Lower leg skin (tissue), 4 donors: ENCODE measurements at regions not wholly inside any gene's neighbourhood (a gene's known extent, or its start where the extent isn't known, plus 50 kb on each side); places are given as distances from the start of the nearest gene placed in this dataset.

Source experiments
- DNase-seq, 2 donors: peaks; one replicate each; pipeline ENCODE4 v3.0.0-alpha.2; 2019; ENCODE audit warnings: low spot score in 2 of 2
- H3K4me3 ChIP-seq: fragments of 200-600 bp; sonication (generic); 2 replicates; pipeline ENCODE4 v1.5.1; 2017; ENCODE audit warnings: mild to moderate bottlenecking, low read depth; ENCODE audit not compliant: poor library complexity, severe bottlenecking
- POLR2A ChIP-seq, 2 donors: fragments of 450-650 bp; IDR thresholded peaks; one replicate each; pipeline ENCODE4 v1.6.1; 2016 to 2017; ENCODE audit warnings: antibody characterized with exemption in 2 of 2, mild to moderate bottlenecking in 1 of 2, moderate library complexity in 1 of 2
- WGBS, 2 donors: methylation state at CpG; one replicate each; pipeline ENCODE4 v1.1.5; 2018; 5-methylcytosine and 5-hydroxymethylcytosine counted together
- intact Hi-C: fragments of 100-400 bp; cut with DNase I; formaldehyde crosslinking; loops from one replicate; pipeline ENCODE4 v1.15.0; 2023; ENCODE audit warnings: low total_unique reads
- TF ChIP-seq, protein P1 (sequence below), 3 donors: fragments of 450-650 bp; IDR thresholded peaks; one replicate each; pipeline ENCODE4 v1.5.1; 2016; ENCODE audit warnings: antibody characterized with exemption in 3 of 3, mild to moderate bottlenecking in 3 of 3, moderate library complexity in 2 of 3

DNA sequence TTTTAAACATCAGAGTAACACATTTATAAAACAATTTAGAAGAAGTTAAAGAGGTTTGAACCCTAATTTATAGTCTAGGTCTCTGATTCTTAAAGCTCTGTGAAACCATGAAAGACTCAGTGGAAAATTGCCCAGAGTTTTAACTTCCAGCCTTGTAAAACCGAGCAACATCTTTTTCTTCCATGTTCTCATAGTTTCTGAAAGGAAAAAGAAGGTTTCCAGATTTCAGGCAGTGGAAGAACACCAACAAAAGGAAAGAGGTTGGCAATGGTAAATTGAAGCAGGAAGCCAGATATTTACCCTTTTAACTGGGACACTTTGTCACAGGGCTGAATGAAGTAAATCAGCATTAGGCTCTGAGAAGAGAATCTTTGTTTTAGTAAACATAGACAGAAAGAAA, 1999.3 kb downstream of the MAT2B start:
- intact Hi-C loops = no loop called here
- TF ChIP-seq, protein P1, sequence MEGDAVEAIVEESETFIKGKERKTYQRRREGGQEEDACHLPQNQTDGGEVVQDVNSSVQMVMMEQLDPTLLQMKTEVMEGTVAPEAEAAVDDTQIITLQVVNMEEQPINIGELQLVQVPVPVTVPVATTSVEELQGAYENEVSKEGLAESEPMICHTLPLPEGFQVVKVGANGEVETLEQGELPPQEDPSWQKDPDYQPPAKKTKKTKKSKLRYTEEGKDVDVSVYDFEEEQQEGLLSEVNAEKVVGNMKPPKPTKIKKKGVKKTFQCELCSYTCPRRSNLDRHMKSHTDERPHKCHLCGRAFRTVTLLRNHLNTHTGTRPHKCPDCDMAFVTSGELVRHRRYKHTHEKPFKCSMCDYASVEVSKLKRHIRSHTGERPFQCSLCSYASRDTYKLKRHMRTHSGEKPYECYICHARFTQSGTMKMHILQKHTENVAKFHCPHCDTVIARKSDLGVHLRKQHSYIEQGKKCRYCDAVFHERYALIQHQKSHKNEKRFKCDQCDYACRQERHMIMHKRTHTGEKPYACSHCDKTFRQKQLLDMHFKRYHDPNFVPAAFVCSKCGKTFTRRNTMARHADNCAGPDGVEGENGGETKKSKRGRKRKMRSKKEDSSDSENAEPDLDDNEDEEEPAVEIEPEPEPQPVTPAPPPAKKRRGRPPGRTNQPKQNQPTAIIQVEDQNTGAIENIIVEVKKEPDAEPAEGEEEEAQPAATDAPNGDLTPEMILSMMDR (IDR thresholded peaks at IDR 0.05) = no peak
- TF ChIP-seq POLR2A (IDR thresholded peaks at IDR 0.05) = no peak

GRCh38 chr5:165508286-165508685, 2002.9 kb downstream of the MAT2B start:
- no peak overlapping the region for H3K4me3 ChIP-seq
- WGBS, 2 donors = 85 to 93% methylated on average over 1 of the region's 1 CpG
- TF ChIP-seq, protein P1 (IDR thresholded peaks at IDR 0.05) = no peak
- TF ChIP-seq POLR2A (IDR thresholded peaks at IDR 0.05) = no peak
- intact Hi-C loops = no loop called here
- no peak for DNase-seq

More for the DNA sequence above, 1999.3 kb downstream of the MAT2B start:
- no peak overlapping the region for H3K4me3 ChIP-seq
- DNase-seq = no peak
- WGBS, 2 donors = 28 to 33% methylated on average over 1 of the region's 1 CpG

DNA sequence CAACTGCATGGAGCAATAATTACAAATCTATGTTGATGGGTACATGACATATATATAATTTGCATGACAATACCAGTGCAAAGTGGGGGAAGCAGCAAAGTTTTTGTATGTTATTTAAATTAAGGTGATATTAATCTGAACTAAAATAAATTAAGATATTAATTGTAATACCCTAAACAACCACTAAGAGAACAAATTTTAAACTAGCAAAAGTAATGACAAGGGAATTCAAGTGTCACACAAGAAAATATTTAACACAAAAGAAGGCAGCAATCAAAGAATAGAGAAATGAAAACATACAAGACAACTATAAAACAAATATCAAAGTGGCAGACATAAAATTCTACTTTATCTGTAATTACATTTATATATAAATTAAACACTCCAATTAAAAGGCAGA, 2003.4 kb downstream of the MAT2B start:
- intact Hi-C loops = no loop called here
- DNase-seq = no peak
- no peak for TF ChIP-seq POLR2A (IDR thresholded peaks at IDR 0.05)
- no peak overlapping the region for H3K4me3 ChIP-seq

DNA sequence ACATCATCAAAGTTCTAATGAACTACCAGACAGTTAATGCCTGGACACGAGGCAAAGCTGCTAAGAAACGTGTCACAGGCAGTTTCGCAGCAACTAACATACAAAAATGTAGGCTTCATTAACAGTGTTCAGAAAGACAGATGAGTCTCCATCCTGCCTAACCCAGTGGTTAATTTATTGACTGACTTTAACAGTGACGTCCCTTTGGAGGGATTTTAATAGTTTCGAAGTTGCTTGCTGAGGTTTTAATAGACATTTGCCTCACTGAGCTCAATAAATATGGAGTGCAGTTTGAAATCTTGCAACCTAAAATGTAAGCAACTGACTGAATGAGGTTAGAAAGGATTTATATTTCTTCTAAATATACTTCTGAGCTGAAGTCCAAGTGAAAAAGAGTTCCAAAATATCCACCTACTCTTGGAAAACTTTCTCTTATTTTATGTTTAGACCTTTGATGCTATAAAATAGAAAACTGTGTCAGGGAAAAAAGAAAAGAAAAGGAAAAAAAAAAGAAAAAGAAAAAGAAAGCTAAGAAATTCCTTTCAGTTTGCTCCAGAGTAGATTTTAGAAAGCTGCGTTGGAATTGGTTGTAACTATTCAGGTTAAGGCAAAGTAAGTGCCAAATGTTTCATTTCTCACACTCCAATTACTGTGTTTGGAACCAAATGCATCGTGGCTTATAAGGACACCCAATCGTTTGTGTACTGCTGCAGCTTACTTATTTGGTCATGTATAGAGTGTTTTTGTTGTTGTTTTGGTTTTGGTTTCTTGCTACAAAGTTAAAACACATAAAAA, 2016.6 kb downstream of the MAT2B start:
- intact Hi-C loops = no loop called here
- no peak overlapping the region for H3K4me3 ChIP-seq
- TF ChIP-seq, protein P1 (IDR thresholded peaks at IDR 0.05) = no peak
- TF ChIP-seq POLR2A (IDR thresholded peaks at IDR 0.05) = no peak
- DNase-seq = no peak
- 51 to 52% methylated on average over 8 of the region's 8 CpGs for WGBS, 2 donors

DNA sequence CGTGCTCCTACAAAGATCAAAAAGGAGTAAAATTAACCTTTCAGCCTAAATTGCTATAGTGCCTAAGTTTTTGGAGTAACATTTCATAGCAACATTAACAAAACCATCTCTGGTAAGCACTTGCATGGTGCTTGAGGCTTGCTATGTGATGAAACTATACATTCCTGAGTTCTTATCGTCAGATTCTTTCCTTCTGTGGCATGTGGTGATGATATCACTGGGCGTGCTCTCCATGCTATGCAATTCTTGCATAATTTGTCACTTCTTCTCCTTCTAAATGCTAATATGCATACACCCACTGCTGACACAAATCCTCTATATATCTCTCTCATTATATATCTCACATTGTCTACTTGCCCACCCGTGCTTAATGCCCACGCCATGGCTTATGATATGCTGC, 2019.9 kb downstream of the MAT2B start:
- WGBS, 2 donors = 53 to 62% methylated on average over 5 of the region's 5 CpGs
- intact Hi-C loops = no loop called here
- no peak for DNase-seq
- TF ChIP-seq, protein P1 (IDR thresholded peaks at IDR 0.05) = no peak
- H3K4me3 ChIP-seq = no peak overlapping the region

DNA sequence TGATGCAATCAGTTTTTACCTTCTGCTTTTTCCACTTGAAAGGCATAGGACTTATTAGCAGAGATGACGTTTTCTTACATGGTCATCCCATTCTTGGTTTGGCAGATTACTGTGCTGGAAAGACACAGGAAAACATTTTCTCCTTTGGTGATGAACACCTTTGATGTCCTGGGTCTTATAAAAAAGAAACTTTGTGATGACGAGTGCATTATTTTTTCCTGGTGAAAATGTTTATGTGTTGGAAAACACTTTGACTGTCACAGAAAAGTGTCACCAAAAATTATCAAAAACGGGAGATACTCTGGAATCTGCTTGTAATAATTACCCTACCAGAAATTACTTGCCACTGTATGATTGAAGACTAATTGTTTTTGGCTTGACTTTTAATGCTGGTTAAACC, 2020.9 kb downstream of the MAT2B start:
- WGBS, 2 donors = 71 to 72% methylated on average over 3 of the region's 3 CpGs
- TF ChIP-seq, protein P1 (IDR thresholded peaks at IDR 0.05) = no peak
- no peak for TF ChIP-seq POLR2A (IDR thresholded peaks at IDR 0.05)
- H3K4me3 ChIP-seq = no peak overlapping the region
- no peak for DNase-seq
- intact Hi-C loops = no loop called here
